IPS-NIHi11 (cell line): ENCODE measurements at regions not wholly inside any gene's neighbourhood (a gene's known extent, or its start where the extent isn't known, plus 50 kb on each side); places are given as distances from the start of the nearest gene placed in this dataset.

Source experiments
- DNase-seq: peaks from one replicate; pipeline ENCODE4 v3.0.0; 2012; ENCODE audit warnings: mixed read lengths, low spot score

DNA sequence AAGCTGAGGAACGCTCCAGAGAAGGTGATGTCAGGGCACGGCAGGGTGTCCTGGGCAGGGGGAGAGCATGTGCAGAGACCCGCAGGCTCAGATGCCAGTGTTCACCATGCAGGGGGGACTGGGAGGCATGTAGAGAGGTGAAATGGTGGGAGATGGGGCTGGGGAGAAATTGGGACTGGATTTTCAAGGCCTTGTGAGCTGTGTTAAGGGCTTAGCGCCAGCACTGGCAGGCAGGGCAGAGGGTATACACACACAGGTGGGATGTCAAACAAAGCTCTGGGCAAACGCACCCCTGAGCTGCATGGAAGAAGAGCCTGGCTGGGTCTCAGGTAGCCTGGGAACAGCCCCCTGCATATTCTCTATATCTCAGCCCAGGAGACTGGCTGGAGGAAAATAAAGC, 282.7 kb downstream of the SHQ1 start:
- no peak for DNase-seq

GRCh38 chr3:72563690-72564370, 284.4 kb downstream of the SHQ1 start:
- DNase-seq: no peak

- DNase-seq: no peak
Measured at GRCh38 chr3:72560846-72561675, 287.2 kb downstream of the SHQ1 start.

DNA sequence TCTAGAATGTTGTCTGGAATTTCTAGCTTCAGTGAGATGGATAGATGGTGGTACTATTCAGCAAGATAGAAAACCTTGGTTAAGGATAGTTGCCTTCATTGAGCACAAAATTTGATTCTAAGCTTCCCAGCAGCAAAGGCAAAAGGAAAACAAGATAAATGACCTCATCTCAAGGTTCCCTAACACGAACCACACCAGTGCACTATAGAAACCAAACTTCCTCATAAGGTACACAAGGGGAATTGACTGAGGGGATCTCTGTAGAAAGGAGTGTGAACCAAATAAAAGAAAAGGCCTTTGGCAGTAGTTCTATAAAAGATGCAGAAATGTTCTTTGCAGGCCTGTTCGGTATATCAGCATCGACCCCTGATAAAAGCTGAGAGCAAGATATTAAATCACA, 288.9 kb downstream of the SHQ1 start:
- no peak for DNase-seq

GRCh38 chr3:72558001-72558400, 290.2 kb downstream of the SHQ1 start:
- DNase-seq: no peak

DNA sequence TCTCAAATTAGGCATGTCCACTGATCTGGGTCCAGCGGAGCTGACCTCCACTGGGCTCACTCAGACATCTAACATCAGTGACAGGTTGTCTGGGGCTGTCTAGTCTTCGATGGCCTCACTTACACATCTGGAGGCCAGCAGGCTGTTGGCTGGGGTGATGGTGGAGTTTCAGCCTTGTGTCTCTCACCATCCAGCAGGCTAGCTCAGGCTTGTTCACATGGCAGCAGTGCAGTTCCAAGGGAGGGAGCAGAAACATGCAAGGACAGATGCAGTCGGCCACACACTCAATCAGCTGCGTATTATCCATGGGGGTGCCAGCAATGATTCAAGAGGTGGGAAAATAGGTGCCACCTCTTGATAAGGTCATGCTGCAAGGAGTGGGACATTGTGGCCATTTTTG, 292.5 kb downstream of the SHQ1 start:
- no peak for DNase-seq

GRCh38 chr3:72554689-72555088, 293.6 kb downstream of the SHQ1 start:
- no peak for DNase-seq

- no peak for DNase-seq
Measured at GRCh38 chr3:72553298-72553697, 294.9 kb downstream of the SHQ1 start.

DNA sequence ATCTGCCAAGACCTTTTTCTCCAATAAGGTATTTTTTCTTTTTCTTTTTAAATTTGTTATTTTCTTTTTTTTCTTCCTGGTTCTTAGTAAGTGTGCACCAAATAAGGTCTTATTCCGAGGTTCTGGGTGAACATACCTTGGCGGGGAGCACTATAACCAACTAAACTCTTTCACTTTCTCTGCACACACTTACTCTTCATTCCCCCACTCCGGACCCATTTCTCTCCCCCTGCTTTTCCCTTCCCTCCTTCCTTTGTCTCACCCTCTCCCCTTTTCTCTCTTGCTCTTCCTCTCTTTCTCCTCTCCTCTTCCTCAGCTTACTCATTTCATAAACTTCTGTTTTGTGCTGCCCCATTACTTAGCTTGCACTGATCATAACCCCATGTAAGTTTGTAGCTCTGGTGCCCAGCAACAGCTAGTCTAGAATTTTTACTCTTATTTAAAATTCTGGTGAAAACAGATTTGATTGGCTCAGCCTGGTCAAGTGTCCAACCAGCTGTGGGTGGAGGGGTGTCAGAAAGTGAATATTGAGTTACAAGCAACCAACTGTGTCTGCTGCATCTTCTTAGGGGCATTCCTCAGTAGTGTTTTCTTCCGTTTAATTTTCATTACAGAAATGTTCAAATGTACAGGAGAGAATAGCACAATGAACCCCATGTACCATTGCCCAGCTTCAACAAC, 297.5 kb downstream of the SHQ1 start:
- no peak for DNase-seq

DNA sequence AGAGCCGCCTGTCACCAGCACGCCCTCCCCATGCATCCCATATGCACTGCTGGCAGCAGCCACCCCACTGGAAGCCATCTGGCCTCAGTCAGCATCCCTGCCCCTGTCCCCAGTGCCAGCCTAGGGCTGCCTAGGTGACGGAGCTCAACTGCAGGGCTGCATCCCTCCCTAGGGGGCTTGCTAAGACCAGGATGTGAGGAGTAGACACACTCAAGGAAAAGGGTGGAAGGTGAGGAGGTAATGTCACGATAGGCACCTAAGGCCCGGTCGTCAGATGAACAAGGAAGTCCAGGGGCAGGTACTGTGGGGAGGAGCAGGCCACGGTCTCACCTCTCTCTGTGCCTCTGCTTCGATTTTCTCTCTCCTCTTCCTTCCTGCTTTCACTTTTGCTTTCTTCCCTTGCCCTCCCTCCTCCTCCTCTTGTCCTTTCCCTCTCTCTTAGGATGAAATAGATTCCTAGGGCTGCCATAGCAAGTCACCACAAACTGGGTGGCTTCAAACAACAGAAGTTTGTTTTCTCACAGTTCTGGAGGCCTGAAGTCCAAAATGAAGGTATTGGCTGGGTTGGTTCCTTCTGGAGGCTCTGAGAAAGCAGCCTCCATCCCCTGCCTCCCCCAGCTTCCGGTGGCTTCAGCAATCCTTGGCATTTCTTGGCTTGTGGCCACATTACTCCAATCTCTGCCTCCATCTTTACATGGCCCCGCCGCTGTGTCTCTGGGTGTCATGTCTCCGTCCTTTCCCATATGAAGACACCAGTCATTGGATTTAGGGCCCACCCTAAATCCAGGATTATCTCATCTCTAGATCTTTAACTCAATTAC, 298.3 kb downstream of the SHQ1 start:
- no peak for DNase-seq

GRCh38 chr3:72548981-72549380, 299.3 kb downstream of the SHQ1 start:
- no peak for DNase-seq

- DNase-seq: no peak
Measured at GRCh38 chr3:72548461-72548860, 299.8 kb downstream of the SHQ1 start.

GRCh38 chr3:72547183-72547582, 301.1 kb downstream of the SHQ1 start:
- DNase-seq: no peak

- DNase-seq: no peak
Measured at GRCh38 chr3:72544239-72544638, 304.0 kb downstream of the SHQ1 start.

DNA sequence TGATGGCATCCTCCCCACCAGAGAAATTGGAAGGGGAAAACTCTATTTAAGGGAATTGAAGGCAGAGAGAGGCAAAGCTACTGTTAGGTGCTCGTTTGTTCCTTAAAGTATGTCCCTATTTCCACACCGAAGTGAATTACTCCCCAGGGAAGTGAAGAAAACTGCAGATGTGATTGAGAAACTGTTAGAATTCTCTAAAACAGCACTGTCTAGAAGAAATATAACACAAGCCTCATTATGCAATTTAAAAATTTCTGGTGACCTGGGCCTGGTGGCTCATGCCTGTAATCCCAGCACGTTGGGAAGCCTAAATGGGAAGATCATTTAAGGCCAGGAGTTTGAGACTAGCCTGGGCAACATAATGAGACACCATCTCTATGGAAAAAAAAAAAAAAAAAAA, 305.0 kb downstream of the SHQ1 start:
- DNase-seq: no peak

GRCh38 chr3:72542781-72543180, 305.5 kb downstream of the SHQ1 start:
- DNase-seq: no peak

- no peak for DNase-seq
Measured at GRCh38 chr3:72539856-72540255, 308.4 kb downstream of the SHQ1 start.

DNA sequence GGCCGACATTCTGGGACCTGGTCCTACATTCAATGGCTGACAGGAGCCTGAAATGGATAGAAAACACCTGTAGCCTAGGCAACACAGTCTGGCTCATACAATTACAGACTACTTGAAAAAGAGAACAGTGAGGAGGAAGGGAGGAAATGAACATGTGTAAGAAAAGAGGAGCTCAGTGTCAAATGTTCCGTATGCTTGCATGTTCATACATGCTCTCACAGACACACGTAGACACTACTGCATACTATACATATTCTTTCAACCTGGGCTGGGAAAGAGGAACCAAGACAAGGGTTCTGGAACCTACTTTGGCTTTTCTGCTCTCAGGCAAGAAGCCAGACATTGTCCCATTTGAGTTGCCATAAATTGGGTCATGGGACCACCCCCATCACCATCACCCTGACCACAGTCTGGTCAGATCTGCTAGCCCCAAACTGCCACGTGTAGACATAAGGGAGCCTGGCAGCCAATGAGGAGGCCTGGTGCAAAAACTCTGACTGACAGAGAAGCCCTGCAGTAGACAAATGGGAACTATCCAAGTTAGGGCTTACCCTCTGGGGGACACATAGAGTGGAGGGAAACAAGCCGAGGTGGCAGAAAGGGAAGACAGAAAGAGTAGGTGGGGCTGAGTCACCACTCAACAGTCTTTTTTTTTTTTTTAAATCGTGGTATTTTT, 310.0 kb downstream of the SHQ1 start:
- no peak for DNase-seq

GRCh38 chr3:72537448-72537847, 310.8 kb downstream of the SHQ1 start:
- DNase-seq: no peak

DNA sequence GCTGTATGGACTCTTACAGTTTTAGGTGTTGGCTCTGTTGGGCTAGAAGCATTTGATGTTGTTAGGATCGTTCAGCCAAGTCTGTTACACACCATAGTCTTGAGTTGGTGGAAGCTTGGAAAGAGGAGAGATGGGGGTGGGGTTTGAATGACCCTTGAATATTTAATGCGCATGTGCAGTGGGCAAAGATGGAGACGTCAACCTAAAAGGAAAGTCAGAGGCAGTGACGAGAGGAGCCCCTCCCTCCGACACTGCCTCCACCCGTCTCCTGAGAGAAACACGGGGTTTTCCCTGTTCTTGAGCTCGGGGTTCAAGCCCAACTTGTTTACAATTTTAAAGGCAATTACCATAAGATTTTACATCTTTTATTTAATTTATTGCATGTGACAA, 311.4 kb downstream of the SHQ1 start:
- DNase-seq: no peak

- no peak for DNase-seq
Measured at GRCh38 chr3:72536206-72536877, 311.9 kb downstream of the SHQ1 start.
